Fibroblast of mammary gland (primary cell): ENCODE measurements at regions not wholly inside any gene's neighbourhood (a gene's known extent, or its start where the extent isn't known, plus 50 kb on each side); places are given as distances from the start of the nearest gene placed in this dataset.

Source experiments
- DNase-seq: peaks from one replicate; pipeline ENCODE4 v3.0.0-alpha.2; 2010; ENCODE audit warnings: low read depth
- H3K4me3 ChIP-seq: 2 replicates; pipeline ENCODE4 v1.5.1; 2011; ENCODE audit warnings: low read depth, mild to moderate bottlenecking, low read length, moderate library complexity; ENCODE audit not compliant: control insufficient read depth
- TF ChIP-seq, protein P1 (sequence below): conservative IDR thresholded peaks from 2 replicates; pipeline ENCODE4 v1.5.1; 2011; ENCODE audit warnings: low read depth, low read length, inconsistent platforms; ENCODE audit not compliant: control insufficient read depth, insufficient read depth

DNA sequence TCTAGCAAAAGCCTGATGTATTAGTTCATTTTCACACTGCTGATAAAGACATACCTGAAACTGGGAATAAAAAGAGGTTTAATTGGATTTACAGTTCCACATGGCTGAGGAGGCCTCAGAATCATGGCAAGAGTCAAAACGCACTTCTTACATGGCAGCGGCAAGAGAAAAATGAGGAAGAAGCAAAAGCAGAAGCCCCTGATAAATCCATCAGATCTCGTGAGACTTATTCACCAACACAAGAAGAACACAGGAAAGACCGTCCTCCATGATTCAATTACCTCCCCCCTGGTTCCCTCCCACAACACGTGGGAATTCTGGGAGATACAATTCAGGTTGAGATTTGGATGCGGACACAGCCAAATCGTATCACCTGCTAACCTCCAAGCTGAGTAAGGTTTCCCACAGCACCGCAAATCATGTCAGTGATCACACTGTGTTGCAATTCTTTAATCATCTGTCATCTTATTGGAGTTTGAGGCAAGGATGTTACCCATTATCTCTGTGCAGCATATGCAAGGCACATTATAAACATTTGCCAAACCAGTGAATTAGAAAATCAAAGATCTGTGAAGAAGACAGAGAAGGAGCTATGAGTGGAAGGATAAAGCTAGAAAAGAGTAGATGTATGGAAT is 128.5 kb downstream of the ZNF281 start:
- TF ChIP-seq, protein P1, sequence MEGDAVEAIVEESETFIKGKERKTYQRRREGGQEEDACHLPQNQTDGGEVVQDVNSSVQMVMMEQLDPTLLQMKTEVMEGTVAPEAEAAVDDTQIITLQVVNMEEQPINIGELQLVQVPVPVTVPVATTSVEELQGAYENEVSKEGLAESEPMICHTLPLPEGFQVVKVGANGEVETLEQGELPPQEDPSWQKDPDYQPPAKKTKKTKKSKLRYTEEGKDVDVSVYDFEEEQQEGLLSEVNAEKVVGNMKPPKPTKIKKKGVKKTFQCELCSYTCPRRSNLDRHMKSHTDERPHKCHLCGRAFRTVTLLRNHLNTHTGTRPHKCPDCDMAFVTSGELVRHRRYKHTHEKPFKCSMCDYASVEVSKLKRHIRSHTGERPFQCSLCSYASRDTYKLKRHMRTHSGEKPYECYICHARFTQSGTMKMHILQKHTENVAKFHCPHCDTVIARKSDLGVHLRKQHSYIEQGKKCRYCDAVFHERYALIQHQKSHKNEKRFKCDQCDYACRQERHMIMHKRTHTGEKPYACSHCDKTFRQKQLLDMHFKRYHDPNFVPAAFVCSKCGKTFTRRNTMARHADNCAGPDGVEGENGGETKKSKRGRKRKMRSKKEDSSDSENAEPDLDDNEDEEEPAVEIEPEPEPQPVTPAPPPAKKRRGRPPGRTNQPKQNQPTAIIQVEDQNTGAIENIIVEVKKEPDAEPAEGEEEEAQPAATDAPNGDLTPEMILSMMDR, result no peak
- DNase-seq, result peak; percentile 61
- H3K4me3 ChIP-seq, result no peak overlapping the region

DNA sequence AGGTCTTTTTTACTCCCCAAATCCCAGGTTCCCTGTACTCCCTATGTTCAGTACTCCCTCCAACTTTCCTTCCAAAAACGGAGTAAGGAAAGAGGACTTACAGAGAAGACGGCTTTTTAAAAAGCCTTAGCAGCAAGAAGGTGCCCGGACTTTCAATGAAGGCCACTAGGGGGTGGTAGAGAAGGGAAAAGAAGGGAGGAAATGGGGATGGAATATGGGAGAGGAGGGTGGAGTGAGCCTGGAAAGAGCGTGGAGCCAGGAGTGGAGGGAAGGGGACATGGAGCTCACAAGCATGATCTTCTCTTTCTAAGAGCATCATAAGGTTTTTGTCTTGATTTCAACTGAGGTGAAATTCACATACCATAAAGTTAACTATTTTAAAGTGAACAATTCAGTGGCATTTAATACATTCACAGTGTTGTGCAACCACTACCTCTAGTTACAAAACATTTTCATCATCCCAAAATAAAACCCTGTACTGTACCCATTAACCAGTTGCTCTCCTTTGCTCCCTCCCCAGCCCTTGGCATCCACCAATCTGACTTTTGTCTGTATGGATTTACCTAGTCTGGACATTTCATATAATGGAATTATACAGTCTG is 129.9 kb downstream of the ZNF281 start:
- DNase-seq, result peak; percentile 75
- TF ChIP-seq, protein P1, result peak; percentile 92
- no peak overlapping the region for H3K4me3 ChIP-seq

DNA sequence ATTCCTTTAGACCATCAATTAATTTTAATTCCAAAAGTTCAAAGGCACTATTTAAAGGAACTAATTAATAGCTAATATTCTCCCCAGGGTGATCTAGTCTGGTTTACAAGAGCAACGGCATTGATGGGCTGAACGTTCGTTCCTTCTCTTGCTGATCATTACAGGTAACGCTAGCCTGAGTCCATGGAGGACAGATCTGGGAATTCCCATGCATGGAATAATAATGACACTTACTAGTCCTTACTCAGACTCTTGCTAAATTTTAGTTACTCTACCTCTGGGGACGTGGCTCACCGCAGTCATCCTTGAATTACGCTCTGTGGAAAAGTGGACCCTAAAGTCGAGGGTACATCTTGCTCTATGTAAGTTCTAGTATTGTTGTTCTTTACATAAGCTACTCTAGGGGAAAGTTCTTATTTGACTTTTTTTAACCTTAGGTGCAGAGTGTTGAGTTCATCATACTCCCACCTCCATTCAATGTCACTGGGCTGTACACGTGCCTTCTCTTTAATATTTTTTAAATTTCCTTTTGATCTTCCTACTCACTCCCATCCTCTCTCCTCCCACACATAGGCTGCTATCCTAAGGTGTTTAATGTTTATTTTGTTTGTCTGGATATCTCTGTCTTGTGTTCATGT is 133.9 kb downstream of the ZNF281 start:
- DNase-seq, result no peak
- TF ChIP-seq, protein P1, result no peak
- H3K4me3 ChIP-seq, result no peak overlapping the region

DNA sequence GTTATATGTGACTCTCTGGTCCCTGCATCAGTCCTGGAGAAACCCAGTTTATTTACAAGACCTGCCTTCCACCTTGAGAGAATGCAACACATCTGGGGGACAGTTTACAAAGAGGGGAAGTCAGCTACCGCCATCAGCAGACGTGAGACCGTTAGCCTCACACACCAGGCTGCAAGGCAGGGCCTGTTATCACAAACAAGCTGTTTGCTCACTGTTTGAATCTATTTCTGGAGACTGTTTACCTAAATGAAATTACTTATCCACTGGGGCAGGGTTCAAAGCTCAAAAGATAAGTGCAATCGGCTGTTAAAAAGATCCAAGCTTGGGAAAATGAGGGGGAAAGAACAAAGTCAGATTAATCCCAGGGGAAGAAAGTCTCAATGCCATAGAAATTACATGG is 134.4 kb downstream of the ZNF281 start:
- no peak overlapping the region for H3K4me3 ChIP-seq
- TF ChIP-seq, protein P1, result no peak
- DNase-seq, result no peak

DNA sequence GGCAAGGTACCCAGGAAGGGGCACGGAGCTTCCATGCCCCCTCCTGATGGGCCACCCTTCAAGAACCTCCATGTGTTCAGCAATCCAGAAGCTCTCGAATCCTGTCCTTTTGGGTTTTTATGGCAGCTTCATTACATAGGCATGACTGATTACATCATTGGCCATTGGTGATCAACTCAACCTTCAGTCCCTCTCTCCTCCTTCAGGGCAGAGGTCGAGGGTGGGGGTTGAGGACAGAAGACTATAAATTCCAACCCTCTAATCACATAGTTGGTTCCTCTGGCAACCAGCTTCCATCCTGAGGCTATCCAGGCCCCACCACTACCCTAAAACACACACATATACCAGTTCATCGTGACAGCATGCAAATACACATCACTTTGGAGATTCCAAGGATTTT is 135.7 kb downstream of the ZNF281 start:
- TF ChIP-seq, protein P1, result no peak
- no peak for DNase-seq

DNA sequence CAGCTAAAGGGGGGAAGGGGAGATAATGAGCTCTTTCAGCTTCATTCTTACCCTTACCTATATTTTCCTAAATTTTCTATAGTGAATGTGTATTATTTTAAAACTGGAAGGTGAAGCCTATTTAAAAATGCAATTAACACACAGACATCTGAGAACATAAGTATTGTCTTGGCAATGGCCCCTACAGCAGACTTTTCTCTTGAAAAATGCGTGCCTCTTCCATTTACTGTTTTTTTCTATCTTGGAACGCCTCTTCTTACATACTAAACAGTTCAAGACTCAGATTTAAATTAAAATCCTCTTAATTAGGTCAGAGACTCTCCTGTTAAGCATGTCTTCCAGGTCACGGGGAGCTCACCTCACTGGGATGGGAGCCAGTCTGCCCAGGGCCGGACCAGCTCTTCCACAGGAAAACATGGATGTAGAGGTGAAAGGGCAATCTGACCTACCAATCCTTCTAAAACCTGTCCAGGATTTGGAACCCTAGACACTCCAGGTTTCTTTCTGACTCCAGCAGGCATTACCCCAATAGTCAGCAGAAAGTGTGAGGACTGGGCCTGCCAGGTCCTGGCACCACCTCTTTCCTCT is 137.3 kb downstream of the ZNF281 start:
- DNase-seq, result no peak
- H3K4me3 ChIP-seq, result no peak overlapping the region
- TF ChIP-seq, protein P1, result no peak

More for the DNA sequence above, 135.7 kb downstream of the ZNF281 start:
- H3K4me3 ChIP-seq, result no peak overlapping the region
